Colonic mucosa (tissue), 4 donors: ENCODE measurements at regions not wholly inside any gene's neighbourhood (a gene's known extent, or its start where the extent isn't known, plus 50 kb on each side); places are given as distances from the start of the nearest gene placed in this dataset.
"Not testable (repeated sequence)": the region's sequence is repeated elsewhere in the genome, so short reads cannot be mapped to it uniquely, and the experiment has no call there.

Experiments used
- DNase-seq: peaks from one replicate; pipeline ENCODE4 v3.0.0-alpha.2; 2020
- H3K27ac ChIP-seq: fragments of 200-600 bp; one replicate; pipeline ENCODE4 v1.8.0; 2021
- H3K27me3 ChIP-seq: fragments of 200-600 bp; one replicate; pipeline ENCODE4 v1.8.0; 2021
- H3K36me3 ChIP-seq: fragments of 200-600 bp; one replicate; pipeline ENCODE4 v1.8.0; 2021
- H3K4me1 ChIP-seq: fragments of 200-600 bp; one replicate; pipeline ENCODE4 v1.8.0; 2021; ENCODE audit warnings: mild to moderate bottlenecking
- H3K4me3 ChIP-seq: fragments of 200-600 bp; one replicate; pipeline ENCODE4 v1.8.0; 2021
- H3K9ac ChIP-seq, 2 donors: one replicate each; pipeline ENCODE4 v1.7.0; 2013; ENCODE audit warnings: control low read depth in 2 of 2, low read depth in 2 of 2, low read length in 2 of 2
- H3K9me3 ChIP-seq: fragments of 200-600 bp; one replicate; pipeline ENCODE4 v1.8.0; 2021
- intact Hi-C: fragments of 100-400 bp; cut with DNase I; formaldehyde crosslinking; loops from one replicate; pipeline ENCODE4 v1.14.1; 2022
- TF ChIP-seq, protein P1 (sequence below): fragments of 200-600 bp; IDR thresholded peaks from one replicate; pipeline ENCODE4 v1.8.0; 2022; ENCODE audit warnings: antibody characterized with exemption, mild to moderate bottlenecking
- donor health status: healthy.
- donor health status: DM: no; HTN: no; CAD: no.
- donor health status: DM: no; HTN: no; CAD: no.

DNA sequence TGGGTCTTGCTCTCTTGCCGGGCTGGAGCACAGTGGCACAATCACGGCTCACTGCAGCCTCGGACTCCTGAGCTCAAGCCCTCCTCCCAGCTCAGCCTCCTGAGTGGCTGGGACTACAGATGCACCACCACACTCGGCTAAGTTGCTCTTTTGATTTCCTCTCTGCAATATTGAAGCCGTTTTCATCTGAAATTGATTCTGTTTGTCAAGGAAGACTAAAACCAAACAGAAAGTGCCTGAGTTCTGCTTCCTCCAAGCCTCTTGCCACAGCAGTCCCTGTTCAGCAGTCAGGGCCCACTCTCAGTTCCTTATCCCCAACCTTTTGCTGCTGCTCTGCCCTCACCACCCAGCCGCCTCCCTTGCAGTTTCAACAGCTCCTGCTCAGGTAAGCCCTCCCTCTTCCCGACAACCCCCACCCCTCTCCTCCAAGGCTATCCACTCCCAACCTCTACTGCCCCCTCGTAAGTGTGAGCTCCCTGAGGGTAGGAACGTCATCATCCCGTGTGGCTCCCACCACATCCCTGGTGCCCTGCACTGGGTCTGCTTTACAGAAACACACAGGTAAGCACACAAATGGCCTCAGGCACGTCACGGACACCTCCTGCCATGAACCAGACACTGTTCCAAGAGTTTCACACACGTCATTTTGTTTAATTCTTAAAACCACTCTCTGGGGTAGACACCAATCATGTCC, 70.7 kb upstream of the TAB2 start:
- no peak for DNase-seq
- Histone ChIP-seq H3K27ac (peak overlapping the region; percentile 18), H3K4me1 (peaks cover 9% of the 10 kb centered on the region), H3K4me3 (no peak overlapping the region), H3K9ac (no peak overlapping the region), H3K9me3 (no peaks in the 10 kb centered on the region), H3K27me3 (no peaks in the 10 kb centered on the region), H3K36me3 (no peaks in the 10 kb centered on the region)
- TF ChIP-seq, protein P1, sequence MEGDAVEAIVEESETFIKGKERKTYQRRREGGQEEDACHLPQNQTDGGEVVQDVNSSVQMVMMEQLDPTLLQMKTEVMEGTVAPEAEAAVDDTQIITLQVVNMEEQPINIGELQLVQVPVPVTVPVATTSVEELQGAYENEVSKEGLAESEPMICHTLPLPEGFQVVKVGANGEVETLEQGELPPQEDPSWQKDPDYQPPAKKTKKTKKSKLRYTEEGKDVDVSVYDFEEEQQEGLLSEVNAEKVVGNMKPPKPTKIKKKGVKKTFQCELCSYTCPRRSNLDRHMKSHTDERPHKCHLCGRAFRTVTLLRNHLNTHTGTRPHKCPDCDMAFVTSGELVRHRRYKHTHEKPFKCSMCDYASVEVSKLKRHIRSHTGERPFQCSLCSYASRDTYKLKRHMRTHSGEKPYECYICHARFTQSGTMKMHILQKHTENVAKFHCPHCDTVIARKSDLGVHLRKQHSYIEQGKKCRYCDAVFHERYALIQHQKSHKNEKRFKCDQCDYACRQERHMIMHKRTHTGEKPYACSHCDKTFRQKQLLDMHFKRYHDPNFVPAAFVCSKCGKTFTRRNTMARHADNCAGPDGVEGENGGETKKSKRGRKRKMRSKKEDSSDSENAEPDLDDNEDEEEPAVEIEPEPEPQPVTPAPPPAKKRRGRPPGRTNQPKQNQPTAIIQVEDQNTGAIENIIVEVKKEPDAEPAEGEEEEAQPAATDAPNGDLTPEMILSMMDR = no peak
- intact Hi-C loops = no loop called here

DNA sequence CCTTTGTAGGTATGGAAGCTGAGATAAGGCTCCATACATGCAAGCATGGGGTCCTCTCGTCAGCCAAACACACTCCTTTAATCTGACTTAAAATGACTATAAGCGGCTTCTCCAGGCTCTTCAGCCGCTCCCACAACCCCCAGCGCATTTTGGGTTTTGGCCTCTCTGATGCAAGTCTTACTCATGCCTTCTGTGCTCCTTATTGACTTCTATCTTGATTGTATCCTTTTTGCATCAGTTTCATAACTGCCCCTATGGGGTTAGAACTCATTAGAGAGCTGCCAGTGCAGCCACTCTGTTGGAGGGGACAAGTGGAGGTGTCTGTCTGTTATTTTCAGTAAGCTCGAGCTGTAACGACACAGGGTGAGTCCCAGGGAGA, 70.1 kb upstream of the TAB2 start:
- Histone ChIP-seq H3K27me3 (no peaks in the 10 kb centered on the region), H3K9ac (no peak overlapping the region), H3K36me3 (no peaks in the 10 kb centered on the region), H3K9me3 (no peaks in the 10 kb centered on the region), H3K27ac (no peak overlapping the region), H3K4me1 (peaks cover 9% of the 10 kb centered on the region), H3K4me3 (no peak overlapping the region)
- intact Hi-C loops = no loop called here
- no peak for DNase-seq
- TF ChIP-seq, protein P1 = no peak

DNA sequence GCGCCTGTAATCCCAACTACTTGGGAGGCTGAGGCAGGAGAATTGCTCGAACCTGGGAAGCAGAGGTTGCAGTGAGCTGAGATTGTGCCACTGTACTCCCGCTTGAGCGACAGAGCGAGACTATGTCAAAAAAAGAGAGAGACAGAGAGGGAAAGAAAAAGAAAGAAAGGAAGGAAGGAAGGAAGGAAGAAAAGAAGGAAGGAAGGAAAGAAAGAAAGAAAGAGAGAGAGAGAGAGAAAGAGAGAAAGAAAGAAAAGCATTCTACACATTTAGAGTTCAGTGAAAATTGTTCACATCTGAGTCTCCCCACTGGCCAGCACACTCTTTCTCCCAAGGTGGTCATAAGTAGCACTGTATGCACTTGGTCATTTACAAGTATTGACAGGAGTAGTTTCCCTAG, 69.2 kb upstream of the TAB2 start:
- H3K27me3 ChIP-seq, H3K4me3 ChIP-seq, H3K4me1 ChIP-seq, intact Hi-C loops, H3K9me3 ChIP-seq, H3K27ac ChIP-seq, H3K9ac ChIP-seq, DNase-seq, H3K36me3 ChIP-seq: not testable (repeated sequence)

DNA sequence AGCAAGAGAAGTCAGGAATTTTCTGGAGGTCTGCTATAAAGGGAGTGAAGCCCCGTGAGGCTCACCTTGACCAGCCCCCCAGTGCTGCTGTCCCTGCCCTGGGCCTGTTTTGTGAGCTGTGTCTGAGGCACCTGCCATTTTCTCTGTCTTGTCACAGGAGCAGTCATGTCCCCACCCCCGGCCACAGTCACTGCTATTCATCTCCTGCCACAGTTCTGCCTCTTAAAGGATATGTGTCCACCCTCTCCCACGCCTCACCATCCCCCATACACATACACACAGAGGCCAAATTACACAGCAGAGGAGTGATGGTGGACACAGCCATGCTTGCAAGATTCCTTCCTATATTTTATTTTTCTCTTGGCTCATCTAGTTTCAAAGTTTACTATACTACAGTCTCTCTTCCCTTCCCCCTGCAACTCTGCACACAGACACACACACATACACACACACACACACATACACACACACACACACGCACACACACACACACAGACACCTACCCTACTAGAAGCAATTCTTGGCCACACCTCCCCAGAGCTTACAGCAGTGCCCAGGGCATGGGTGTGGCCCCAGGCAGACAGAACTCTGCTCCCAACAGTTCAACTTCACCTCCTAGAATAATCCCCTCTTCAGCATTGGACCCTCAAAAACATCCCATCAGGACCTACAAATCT, 68.7 kb upstream of the TAB2 start:
- no peaks in the 10 kb centered on the region for H3K27me3 ChIP-seq
- intact Hi-C loops = no loop called here
- no peak overlapping the region for H3K4me3 ChIP-seq
- no peaks in the 10 kb centered on the region for H3K9me3 ChIP-seq
- peak; percentile 88 for DNase-seq
- H3K4me1 ChIP-seq = peaks cover 9% of the 10 kb centered on the region
- H3K36me3 ChIP-seq = no peaks in the 10 kb centered on the region
- no peak overlapping the region for H3K27ac ChIP-seq
- TF ChIP-seq, protein P1 = no peak
- no peak overlapping the region for H3K9ac ChIP-seq

DNA sequence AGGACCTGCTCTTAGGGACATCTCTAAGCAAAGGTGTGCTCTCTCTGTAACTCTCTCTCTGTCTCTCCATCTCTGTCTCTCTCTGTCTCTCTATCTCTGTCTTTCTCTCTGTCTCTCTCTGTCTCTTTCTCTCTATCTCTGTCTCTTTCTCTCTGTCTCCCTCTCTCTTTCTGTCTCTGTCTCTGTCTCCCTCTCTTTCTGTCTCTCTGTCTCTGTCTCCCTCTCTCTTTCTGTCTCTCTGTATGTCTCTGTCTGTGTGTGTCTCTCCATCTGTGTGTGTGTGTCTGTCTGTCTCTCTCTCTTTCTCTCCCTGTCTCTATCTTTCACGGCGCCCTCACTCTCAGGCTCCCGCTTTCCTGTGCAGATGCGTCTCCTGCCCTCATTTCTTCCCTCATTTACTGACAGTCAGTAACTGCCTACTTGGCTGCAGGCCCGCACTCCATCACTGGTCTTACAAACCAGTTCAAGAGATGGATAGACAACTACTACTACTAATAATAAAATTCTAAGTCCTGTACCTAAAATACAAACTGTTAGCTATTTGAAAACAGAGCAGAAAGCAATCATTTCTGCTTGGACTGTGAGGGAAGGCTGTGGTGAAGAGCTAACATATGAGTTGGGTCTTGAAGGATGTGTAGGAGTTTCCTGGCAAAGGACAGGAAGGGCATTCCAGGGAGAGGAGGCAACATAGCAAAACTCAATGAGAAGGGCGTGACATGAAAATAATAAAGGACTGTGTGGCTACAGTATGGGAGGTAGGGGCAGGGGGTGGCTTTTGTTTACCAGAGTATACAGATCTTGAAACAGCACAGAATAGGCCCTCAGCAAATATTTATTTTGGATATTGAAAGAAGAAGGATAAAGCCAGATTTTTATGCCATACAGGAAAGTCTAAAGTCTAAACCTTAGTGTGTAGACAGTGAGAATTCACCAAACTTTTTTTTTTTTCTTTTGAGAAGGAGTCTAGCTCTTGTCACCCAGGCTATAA, 67.8 kb upstream of the TAB2 start:
- Histone ChIP-seq H3K9ac (no peak overlapping the region), H3K27ac (peak overlapping the region; percentile 22), H3K9me3 (no peaks in the 10 kb centered on the region), H3K4me3 (no peak overlapping the region), H3K27me3 (no peaks in the 10 kb centered on the region), H3K4me1 (peaks cover 9% of the 10 kb centered on the region), H3K36me3 (no peaks in the 10 kb centered on the region)
- DNase-seq = peak; percentile 49
- TF ChIP-seq, protein P1 = no peak
- intact Hi-C loops = no loop called here
